Right cardiac atrium (tissue), 5 donors: ENCODE measurements at regions not wholly inside any gene's neighbourhood (a gene's known extent, or its start where the extent isn't known, plus 50 kb on each side); places are given as distances from the start of the nearest gene placed in this dataset.

Experiments
- ATAC-seq, 2 donors: fragments of 200-7000 bp; cut with Tn5 transposase; one replicate each; pipeline versions ENCODE4 v1.8.0 to v1.9.1; 2020; ENCODE audit warnings: moderate library complexity in 2 of 2, mild to moderate bottlenecking in 1 of 2
- DNase-seq, 3 donors: peaks; one replicate each; pipeline ENCODE4 v3.0.0-alpha.2; 2020
- H3K27ac ChIP-seq: one replicate; pipeline ENCODE4 v1.5.1; 2013; ENCODE audit warnings: mild to moderate bottlenecking, low read length, control low read depth, moderate library complexity
- H3K27me3 ChIP-seq: one replicate; pipeline ENCODE4 v1.6.1; 2013; ENCODE audit not compliant: control insufficient read depth, insufficient read depth
- H3K4me1 ChIP-seq: one replicate; pipeline ENCODE4 v1.6.1; 2013; ENCODE audit warnings: low read length; ENCODE audit not compliant: control insufficient read depth, insufficient read depth
- H3K4me3 ChIP-seq: one replicate; pipeline ENCODE4 v1.5.1; 2013; ENCODE audit warnings: low read length, control low read depth
- H3K9me3 ChIP-seq: one replicate; pipeline ENCODE4 v1.6.1; 2013; ENCODE audit warnings: low read length; ENCODE audit not compliant: control insufficient read depth
- WGBS: extraction: QIAGEN DNeasy Blood & Tissue Kit; methylation state at CpG from one replicate; pipeline ENCODE4 v1.1.7; 2013; 5-methylcytosine and 5-hydroxymethylcytosine counted together
- intact Hi-C, 4 donors: fragments of 100-400 bp; cut with DNase I; formaldehyde crosslinking; loops; one replicate each; pipeline versions ENCODE4 v1.11.0 to v1.14.0; 2022 to 2023
- donor health status: healthy with polysubstance abuse.
- donor health status: DM: no; HTN: yes; CAD: no.
- donor health status: DM: no; HTN: no; CAD: no.
- donor health status: DM: no; HTN: yes; CAD: no; lungs with severe emphysema.
- donor health status: DM: yes; HTN: yes; CAD: no.

DNA sequence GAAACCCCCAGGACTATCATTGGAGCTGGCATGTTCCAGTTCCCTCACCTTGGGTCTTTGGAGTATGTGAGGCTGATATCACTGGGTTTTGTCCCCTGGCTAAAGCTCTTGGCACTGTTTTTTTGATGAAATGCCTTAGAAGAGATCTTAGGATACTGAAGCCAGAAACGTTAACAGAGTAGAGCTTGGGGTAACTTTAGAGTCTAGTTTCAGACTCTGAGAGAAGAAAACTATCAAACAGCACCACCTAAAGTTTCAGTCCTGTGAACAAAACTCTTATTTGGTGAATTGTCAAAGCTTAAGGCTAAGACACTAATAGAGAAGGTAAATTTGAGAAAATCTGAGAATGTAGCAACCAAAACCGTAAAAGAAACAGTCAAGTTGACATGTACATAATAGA, 111.7 kb upstream of the PUM3 start:
- no peaks in the 10 kb centered on the region for H3K27me3 ChIP-seq
- ATAC-seq (no peak), DNase-seq (no peak)
- H3K9me3 ChIP-seq, result no peaks in the 10 kb centered on the region
- no peak overlapping the region for H3K27ac ChIP-seq
- no peak overlapping the region for H3K4me3 ChIP-seq
- no peaks in the 10 kb centered on the region for H3K4me1 ChIP-seq
- WGBS, result 40% methylated on average over 2 of the region's 2 CpGs
- intact Hi-C loops, result no loop called here

DNA sequence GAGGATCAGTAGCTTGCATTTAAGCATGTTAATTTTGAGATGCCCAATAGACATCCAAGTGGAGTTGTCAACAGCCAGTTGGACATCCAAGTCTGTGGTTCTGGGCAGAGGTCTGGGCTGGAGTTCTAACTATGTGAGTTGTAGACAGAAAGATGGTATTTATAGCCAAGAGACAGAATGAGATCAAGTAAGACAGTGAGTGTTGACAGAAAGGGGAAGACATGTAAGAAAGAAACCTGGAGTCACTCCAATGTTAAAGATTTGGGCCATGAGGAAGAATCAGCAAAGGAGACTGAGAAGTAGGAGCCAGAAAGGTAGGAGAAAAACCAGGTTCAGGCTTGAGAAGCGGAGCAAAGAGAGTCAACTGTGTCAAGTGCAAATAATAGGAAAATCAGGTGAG, 95.5 kb upstream of the PUM3 start:
- ATAC-seq (no peak), DNase-seq (no peak)
- intact Hi-C loops, result no loop called here
- WGBS, result 80% methylated on average over 1 of the region's 1 CpG
- no peaks in the 10 kb centered on the region for H3K27me3 ChIP-seq
- H3K27ac ChIP-seq, result no peak overlapping the region
- no peaks in the 10 kb centered on the region for H3K4me1 ChIP-seq
- no peaks in the 10 kb centered on the region for H3K9me3 ChIP-seq
- H3K4me3 ChIP-seq, result no peak overlapping the region

DNA sequence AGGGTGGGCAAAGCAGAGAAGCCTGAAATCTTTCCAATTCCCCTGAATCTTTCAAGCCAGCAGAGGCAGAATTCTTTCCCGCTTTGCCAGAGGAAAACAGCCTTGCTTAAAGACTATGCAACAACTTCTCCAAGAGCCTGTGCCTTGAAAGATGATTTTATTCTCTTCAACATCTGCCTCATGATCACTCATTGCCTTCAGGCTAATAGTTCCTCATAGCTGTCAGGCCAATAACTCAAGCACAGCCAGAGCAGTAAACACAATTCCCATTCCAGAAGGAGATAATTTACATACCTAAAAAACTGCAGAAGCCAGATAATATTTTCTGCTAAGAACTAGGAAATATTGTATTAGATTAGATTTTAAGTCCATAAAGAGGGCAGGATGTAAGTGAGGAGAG, 92.3 kb upstream of the PUM3 start:
- Histone ChIP-seq H3K27ac (no peak overlapping the region), H3K9me3 (no peaks in the 10 kb centered on the region), H3K4me3 (no peak overlapping the region), H3K4me1 (no peaks in the 10 kb centered on the region), H3K27me3 (no peaks in the 10 kb centered on the region)
- no peak for ATAC-seq
- no peak for DNase-seq
- whole genome bisulfite sequencing, result 92% methylated on average over 1 of the region's 1 CpG
- intact Hi-C loops, result no loop called here

DNA sequence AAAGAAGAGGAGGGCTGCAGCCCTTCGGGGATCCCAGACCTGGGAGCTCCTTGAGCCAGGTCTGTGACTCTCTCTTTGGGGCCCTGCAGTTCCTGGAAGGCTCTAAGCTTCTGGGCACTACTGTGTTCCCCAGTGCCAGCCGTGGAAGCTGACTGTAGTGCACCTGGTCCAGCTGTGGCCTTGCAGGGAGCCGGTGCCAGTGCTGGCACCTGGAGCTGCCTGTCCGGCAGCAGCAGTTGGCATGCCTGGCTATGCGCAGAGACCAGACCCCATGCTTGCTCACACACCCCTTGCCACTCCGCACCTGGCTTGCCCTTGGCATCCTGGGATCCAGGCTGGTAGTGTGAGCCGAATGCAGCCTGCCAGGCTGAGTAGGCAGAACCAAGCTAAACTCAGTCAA, 91.0 kb upstream of the PUM3 start:
- intact Hi-C loops, result no loop called here
- WGBS, result 89% methylated on average over 7 of the region's 7 CpGs
- no peaks in the 10 kb centered on the region for H3K9me3 ChIP-seq
- DNase-seq, result peak in 1 of 3 donors; percentile 32
- no peak for ATAC-seq
- H3K27me3 ChIP-seq, result no peaks in the 10 kb centered on the region
- no peaks in the 10 kb centered on the region for H3K4me1 ChIP-seq
- no peak overlapping the region for H3K27ac ChIP-seq
- H3K4me3 ChIP-seq, result no peak overlapping the region

DNA sequence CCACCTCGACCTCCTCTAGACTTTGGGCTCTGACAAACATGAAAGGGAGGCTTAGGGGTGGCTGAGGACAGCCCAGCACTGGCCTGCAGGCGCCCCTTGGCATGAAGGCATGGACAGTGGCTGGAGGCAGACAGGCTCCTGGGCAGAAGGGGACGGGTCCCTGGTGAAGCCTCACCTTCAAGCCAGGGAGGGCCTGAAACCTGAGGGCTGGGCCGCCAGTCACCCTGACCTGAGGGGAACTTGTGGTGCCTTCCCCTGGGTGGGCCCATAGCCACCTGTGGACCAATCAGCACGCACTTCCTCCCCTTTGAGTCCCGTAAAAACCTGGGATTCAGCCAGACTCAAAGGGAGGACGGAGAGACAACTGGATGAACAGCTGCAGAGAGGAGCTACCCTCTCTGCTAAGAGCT, 90.4 kb upstream of the PUM3 start:
- no peaks in the 10 kb centered on the region for H3K27me3 ChIP-seq
- no peaks in the 10 kb centered on the region for H3K9me3 ChIP-seq
- ATAC-seq, result no peak
- intact Hi-C loops, result no loop called here
- WGBS, result 71% methylated on average over 7 of the region's 7 CpGs
- H3K27ac ChIP-seq, result no peak overlapping the region
- H3K4me1 ChIP-seq, result no peaks in the 10 kb centered on the region
- no peak for DNase-seq
- H3K4me3 ChIP-seq, result no peak overlapping the region

DNA sequence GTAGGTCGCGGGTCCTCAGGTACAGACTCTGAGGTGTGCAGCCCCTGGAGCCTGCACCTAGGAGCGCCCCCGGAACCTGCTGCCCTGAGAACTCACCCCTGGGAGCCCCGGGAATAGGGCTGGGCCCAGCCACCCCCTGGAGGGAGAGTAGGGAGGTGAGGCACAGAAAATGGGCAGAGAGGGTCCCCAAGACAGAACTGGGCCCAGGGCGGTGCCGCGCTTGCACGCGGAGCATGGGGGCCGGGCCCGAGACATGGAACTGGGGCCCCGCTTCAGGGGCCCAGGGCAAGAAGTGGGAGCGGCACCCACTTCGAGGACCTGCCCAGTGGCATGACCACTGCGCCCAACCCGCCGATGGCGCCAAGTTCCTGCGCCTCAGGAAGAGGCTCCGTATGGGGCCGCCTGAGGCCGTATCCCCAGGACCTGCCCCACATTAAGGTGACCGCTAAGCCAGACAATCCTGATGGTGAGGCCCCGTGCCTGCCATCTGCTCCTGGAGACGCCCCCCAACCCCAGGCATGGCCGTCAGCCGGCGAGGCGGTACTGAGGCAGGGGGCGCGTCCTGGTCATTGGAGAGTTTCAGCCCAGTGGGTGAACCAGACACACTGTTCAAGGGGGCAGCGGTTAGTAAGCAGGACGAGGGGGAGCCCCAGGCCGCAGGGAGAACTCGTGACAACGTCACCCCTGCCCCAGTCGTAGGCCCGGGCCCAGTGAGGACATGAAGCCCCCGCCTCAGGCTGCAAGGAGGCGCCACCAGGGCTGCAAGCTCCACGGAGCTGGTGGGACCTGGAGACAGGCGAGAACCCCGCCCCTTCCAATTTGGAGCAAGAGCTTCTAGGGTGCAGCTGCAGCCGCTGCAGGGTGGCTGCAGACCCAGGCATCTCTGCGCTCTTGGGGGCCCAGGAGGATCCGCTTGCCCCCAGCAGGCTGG, 89.5 kb upstream of the PUM3 start:
- DNase-seq (peak in 1 of 3 donors; percentile 47), ATAC-seq (peak in 1 of 2 donors; percentile 51)
- no peak overlapping the region for H3K4me3 ChIP-seq
- no peak overlapping the region for H3K27ac ChIP-seq
- 92% methylated on average over 47 of the region's 47 CpGs for WGBS
- no peaks in the 10 kb centered on the region for H3K4me1 ChIP-seq
- intact Hi-C loops, result no loop called here
- H3K9me3 ChIP-seq, result no peaks in the 10 kb centered on the region
- H3K27me3 ChIP-seq, result no peaks in the 10 kb centered on the region

DNA sequence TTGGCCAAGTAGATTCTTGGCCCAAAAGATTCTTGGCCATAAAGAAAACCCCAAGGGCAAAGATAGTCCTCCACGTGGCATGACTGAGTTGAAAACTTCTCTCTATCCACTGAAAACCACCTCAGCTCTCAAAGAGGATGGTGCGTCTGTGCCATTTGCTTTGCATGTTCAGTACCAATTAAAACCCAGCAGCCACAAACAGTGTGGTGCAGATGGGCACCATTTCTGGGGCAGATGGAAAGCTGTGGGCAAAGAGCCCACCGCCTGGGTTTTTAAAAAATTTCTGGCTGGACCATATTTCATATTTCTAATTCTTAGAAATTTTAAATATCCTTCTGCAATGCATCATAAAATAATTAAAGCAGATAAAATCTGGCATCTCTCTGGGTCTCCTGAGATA, 84.5 kb upstream of the PUM3 start:
- Histone ChIP-seq H3K27ac (no peak overlapping the region), H3K9me3 (no peaks in the 10 kb centered on the region), H3K27me3 (no peaks in the 10 kb centered on the region), H3K4me1 (no peaks in the 10 kb centered on the region), H3K4me3 (no peak overlapping the region)
- DNase-seq (no peak), ATAC-seq (no peak)
- intact Hi-C loops, result no loop called here
- WGBS, result 68% methylated on average over 3 of the region's 3 CpGs

DNA sequence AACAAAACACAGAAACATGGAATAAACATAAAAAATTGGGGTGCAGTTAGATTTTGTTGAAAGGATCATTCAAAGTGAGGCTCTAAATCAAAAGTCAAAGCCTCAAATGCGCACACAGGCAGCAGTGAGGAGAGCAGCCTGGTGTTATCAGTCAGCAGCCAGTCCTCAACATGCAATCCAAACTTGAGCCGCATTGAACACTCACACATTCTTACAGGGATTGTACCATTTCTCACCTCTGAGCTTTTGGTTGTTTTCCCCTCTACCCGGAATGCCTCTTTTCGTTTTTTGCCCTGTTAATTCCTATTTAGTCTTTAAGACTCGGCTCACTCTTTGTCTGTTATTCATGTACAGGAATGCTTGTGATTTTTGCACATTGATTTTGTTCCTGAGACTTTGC, 81.1 kb upstream of the PUM3 start:
- no peak overlapping the region for H3K4me3 ChIP-seq
- H3K27me3 ChIP-seq, result no peaks in the 10 kb centered on the region
- no peaks in the 10 kb centered on the region for H3K4me1 ChIP-seq
- no peak overlapping the region for H3K27ac ChIP-seq
- 68% methylated on average over 5 of the region's 5 CpGs for WGBS
- DNase-seq (no peak), ATAC-seq (no peak)
- H3K9me3 ChIP-seq, result no peaks in the 10 kb centered on the region
- intact Hi-C loops, result no loop called here

DNA sequence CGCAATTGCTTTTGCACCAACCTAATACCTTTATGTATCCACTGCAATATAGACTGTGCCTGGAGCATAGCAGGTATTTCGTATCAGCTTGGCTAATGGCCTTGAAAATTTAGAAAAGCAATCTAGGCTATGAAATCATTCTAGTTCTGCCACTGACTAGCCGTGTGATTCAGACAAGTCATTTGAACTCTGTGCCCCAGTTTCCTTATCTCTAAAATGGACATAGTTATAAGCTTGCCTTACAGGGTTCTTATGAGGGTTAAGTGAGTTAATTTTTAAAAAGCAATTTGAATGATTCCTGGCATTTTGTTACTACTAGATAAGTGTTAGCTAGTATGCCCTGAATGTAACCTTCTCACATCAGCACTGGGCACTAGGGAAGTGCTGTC, 80.5 kb upstream of the PUM3 start:
- 68% methylated on average over 3 of the region's 3 CpGs for WGBS
- no peak overlapping the region for H3K4me3 ChIP-seq
- intact Hi-C loops, result no loop called here

DNA sequence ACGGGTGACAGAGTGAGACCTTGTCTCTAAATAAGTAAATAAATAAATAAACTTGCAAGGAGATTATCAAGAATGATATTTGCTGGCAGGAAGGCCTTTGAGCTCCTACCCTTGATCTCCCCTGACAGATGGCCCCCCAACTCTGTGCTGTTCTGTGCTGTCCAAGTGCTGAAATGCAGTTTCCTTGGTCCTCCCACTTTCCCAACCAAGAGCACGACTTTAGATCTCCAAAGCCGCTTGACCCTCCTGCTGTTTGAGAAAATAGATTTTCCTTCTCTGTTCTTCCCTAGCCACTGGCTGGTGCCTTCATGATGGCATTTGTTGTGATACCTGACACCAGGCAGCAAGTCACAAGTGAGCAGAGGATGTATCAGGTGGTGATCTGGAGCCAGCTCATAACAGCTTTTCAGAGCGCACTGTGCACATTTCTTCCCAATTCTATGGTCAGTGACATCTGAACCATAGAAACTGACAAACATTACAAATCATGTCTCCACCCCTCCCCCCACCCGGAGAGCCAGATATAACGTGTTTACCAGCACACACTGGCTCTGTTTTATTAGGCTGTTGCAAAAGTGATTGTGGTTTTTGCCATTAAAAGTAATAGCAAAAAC, 80.0 kb upstream of the PUM3 start:
- no peak overlapping the region for H3K4me3 ChIP-seq
- H3K4me1 ChIP-seq, result no peaks in the 10 kb centered on the region
- H3K27ac ChIP-seq, result no peak overlapping the region
- H3K9me3 ChIP-seq, result no peaks in the 10 kb centered on the region
- ATAC-seq, result no peak
- intact Hi-C loops, result no loop called here
- 42% methylated on average over 6 of the region's 6 CpGs for WGBS
- H3K27me3 ChIP-seq, result no peaks in the 10 kb centered on the region
- no peak for DNase-seq

More for the DNA sequence above, 80.5 kb upstream of the PUM3 start:
- H3K4me1 ChIP-seq, result no peaks in the 10 kb centered on the region
- no peak overlapping the region for H3K27ac ChIP-seq
- DNase-seq (no peak), ATAC-seq (no peak)
- H3K27me3 ChIP-seq, result no peaks in the 10 kb centered on the region
- H3K9me3 ChIP-seq, result no peaks in the 10 kb centered on the region

DNA sequence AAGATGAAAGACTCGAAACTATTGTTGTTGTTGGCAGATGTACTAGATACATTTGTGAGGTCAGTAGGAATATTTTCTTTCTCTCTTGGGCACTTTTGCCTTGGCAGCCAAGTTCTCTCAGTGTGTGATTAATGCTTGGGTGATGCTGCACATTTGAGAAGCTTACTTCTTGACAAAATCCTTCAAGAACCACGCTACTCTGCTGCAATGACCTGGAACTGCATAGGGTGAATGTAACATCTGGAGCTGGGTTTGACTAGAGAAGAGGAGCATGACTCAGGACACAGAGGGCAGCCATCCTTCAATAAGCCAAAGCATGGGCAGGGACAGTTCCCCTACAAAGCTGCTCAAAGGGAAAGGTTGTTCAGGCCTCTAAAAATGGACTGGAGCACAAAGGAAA, 75.5 kb upstream of the PUM3 start:
- Histone ChIP-seq H3K4me3 (no peak overlapping the region), H3K27ac (no peak overlapping the region), H3K9me3 (no peaks in the 10 kb centered on the region), H3K4me1 (no peaks in the 10 kb centered on the region), H3K27me3 (no peaks in the 10 kb centered on the region)
- intact Hi-C loops, result loop anchor here in 1 of 4 donors (10.0 kb wide), 1 partner anchor 55 kb away; no protein-coding TSS in a partner anchor
- DNase-seq (no peak), ATAC-seq (no peak)
- 47% methylated on average over 2 of the region's 2 CpGs for WGBS
